AG09309 (cell line): ENCODE measurements at regions not wholly inside any gene's neighbourhood (a gene's known extent, or its start where the extent isn't known, plus 50 kb on each side); places are given as distances from the start of the nearest gene placed in this dataset.

Source experiments
- DNase-seq: peaks from one replicate; pipeline ENCODE4 v3.0.0-alpha.2; 2010; ENCODE audit warnings: low read depth
- H3K4me3 ChIP-seq: 2 replicates; pipeline ENCODE4 v1.5.1; 2011; ENCODE audit warnings: mild to moderate bottlenecking, low read depth, low read length, moderate library complexity; ENCODE audit not compliant: control insufficient read depth
- CTCF ChIP-seq: IDR thresholded peaks from 2 replicates; pipeline ENCODE4 v1.5.1; 2011; ENCODE audit warnings: mild to moderate bottlenecking, low read depth, low read length, inconsistent platforms; ENCODE audit not compliant: insufficient read depth, control insufficient read depth; ENCODE audit errors: missing control alignments

DNA sequence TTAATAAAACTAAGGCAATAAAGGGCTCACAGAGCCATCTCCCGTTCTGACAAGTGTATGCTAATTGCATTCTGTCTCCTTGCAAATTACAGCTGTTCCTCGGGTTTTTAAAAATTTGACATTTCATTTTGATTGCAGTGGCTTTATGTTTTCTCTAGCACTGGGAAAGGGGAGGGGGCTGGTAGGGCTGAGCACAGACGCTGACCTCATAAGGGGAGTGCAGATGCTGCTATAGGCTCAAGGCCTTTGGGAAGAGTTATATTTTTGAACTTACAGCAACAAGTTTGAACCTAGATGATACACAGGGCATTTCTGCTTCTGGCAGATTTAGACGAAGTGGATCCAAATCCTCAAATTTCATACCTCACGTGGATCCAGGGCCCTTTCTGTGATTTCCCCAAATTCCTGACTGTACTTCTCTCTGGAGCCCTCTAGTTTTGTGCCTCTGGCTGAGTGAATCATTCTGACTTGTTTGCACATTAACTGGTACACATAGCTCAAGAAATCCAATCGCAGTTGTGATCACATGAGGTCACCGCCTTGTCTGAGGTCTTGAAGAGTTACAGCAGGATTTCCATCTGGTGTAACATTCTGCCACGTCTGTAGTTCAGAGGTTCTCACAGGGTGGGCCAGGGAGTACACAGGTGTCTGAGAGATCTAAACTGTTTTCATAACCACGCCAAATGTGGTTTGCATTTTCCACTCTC, 230.3 kb downstream of the C1orf94 start:
- peak; percentile 45 for DNase-seq
- no peak overlapping the region for H3K4me3 ChIP-seq
- TF ChIP-seq CTCF: no peak

GRCh38 chr1:34408011-34408410, 231.3 kb downstream of the C1orf94 start:
- peak; percentile 53 for DNase-seq
- no peak overlapping the region for H3K4me3 ChIP-seq
- TF ChIP-seq CTCF: no peak

DNA sequence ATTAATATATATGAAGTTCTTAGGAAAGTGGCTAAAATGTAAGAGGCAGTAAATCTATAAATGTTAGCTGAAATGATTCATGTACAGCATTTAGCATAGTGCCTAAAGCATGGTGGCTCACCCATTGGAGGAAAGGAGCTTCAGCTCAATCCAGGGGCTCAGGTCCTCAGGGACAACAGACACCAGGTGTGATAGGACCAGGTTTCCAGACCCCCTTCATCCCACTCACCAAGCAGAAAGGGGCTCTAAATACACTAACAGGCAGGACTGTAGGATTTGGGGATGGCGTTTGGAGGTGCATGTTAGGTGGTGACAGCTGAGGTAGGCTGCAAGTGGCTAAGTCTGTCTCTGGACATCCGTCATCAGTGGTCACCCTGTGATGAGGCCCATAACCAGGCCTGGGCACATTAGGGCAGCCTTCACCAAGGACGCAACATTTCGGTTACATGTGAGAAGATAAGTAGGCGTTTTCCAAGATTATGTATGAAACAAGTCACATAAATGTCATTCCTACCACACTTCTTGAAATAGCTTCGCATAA, 233.1 kb downstream of the C1orf94 start:
- TF ChIP-seq CTCF: no peak
- no peak for DNase-seq
- H3K4me3 ChIP-seq: no peak overlapping the region

DNA sequence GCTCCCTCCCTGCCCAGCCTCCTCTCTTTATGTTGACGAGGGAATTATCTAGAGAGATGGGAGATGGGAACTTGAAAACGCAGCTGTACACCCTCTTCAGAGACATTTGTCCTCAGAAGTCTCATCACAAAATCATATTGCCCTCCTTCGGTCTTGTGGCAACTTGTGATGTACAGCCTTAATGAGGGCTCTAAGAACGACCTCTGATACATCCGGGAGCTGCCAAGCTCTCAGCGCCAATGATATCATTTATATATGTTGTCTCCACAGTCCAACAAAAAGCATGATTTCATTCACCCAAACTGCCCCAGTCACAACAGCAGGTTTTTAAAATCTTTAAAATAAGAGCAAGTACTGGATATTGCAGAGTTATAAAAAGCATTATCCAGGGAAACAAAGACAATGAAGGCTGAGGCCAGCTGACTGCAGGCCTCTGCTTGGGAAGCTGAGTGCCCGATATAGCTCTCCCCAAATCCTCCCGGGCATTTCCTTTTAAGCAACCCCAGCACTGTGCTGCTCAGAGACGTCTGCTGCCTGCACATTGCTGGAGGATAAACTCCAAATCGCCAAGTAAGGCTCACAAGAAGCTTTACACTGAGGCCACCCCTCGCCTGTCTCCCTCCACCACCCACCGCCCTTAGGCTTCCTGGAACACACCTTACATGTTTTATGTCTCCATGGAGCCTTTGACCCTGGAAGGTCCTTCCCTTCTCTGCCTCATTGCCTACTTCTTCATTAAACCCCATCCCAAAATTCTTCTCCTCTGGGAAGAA, 236.1 kb downstream of the C1orf94 start:
- no peak for DNase-seq
- no peak overlapping the region for H3K4me3 ChIP-seq
- no peak for TF ChIP-seq CTCF

- DNase-seq: no peak
- no peak overlapping the region for H3K4me3 ChIP-seq
- no peak for TF ChIP-seq CTCF
Observed at GRCh38 chr1:34415140-34415539, 238.4 kb downstream of the C1orf94 start.

DNA sequence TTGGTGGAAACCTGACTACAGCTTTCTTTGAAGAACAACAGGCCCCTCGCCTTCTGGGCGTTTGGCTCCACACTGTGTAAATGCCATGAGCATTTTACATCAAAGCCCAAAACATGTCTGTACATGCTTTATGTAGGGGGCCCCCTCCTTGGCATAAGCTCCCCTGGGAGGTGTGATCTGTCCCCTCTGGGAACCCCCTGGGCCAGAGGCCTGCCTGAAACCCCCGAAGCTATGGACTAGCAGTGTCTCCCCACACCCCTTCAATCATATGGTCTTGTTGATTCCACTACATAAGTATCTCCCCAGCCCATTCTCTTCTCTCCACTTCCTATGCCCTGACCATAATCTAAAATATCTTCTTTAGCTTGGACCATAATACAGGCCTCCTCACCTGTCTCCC, 241.5 kb downstream of the C1orf94 start:
- no peak for TF ChIP-seq CTCF
- H3K4me3 ChIP-seq: no peak overlapping the region
- no peak for DNase-seq
